HL-60 (cell line): ENCODE measurements at regions not wholly inside any gene's neighbourhood (a gene's known extent, or its start where the extent isn't known, plus 50 kb on each side); places are given as distances from the start of the nearest gene placed in this dataset.

ENCODE experiments used
- CTCF ChIP-seq: IDR thresholded peaks from one replicate; pipeline ENCODE4 v1.5.1; 2011; ENCODE audit warnings: low read length, control low read depth, inconsistent platforms; ENCODE audit not compliant: insufficient read depth
- POLR2AphosphoS5 ChIP-seq: IDR thresholded peaks from 2 replicates; pipeline ENCODE4 v1.6.1; 2012; ENCODE audit warnings: low read depth

DNA sequence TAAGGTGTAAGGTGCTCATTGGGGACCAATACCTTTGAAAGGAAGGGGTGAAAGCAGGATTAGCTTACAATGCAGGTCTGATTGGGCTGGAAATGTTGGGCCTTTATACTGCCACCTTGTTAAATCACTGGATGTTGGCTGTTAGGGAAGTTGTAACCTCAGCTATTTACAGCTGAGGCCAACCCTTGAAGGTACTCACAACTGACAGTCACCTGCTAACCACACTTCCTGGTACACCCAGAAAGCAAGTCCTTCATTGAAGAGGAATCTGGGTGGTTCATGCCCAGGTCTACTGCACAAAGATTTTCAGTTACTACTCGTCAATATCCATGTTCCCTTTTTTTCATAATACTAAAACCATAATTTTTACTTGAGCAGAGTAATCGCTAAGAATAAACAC is 65.4 kb upstream of the CLDN18 start:
- TF ChIP-seq CTCF (no peak), POLR2AphosphoS5 (no peak)
